OCI-LY3 (cell line): ENCODE measurements at regions not wholly inside any gene's neighbourhood (a gene's known extent, or its start where the extent isn't known, plus 50 kb on each side); places are given as distances from the start of the nearest gene placed in this dataset.

ENCODE experiments used
- H2AFZ ChIP-seq: fragments of 200-600, 300-600 bp; shearing (Covaris generic); 2 replicates; pipeline ENCODE4 v1.6.0; 2014; ENCODE audit warnings: antibody characterized with exemption, low read depth, low read length
- H3K27ac ChIP-seq: fragments of 200-600, 300-600 bp; sonication (generic); 2 replicates; pipeline ENCODE4 v1.5.1; 2014; ENCODE audit warnings: mild to moderate bottlenecking, low read length, moderate library complexity, mixed read lengths
- H3K27me3 ChIP-seq: fragments of 200-600, 300-600 bp; sonication (generic); 2 replicates; pipeline ENCODE4 v1.6.1; 2014; ENCODE audit warnings: low read depth, low read length, mixed read lengths
- H3K36me3 ChIP-seq: fragments of 200-600, 300-600 bp; sonication (generic); replicated peaks from 2 replicates; pipeline ENCODE3; 2014; ENCODE audit warnings: low read depth, low read length, mixed read lengths
- H3K4me1 ChIP-seq: fragments of 300-600, 200-600 bp; sonication (generic); 2 replicates; pipeline ENCODE4 v1.6.1; 2014; ENCODE audit warnings: low read length, mixed read lengths
- H3K4me2 ChIP-seq: fragments of 200-600, 300-600 bp; sonication (generic); 2 replicates; pipeline ENCODE4 v1.6.1; 2014; ENCODE audit warnings: low read length, mixed read lengths
- H3K4me3 ChIP-seq: fragments of 300-600, 200-600 bp; sonication (generic); 2 replicates; pipeline ENCODE4 v1.5.1; 2014; ENCODE audit warnings: antibody characterized with exemption, mild to moderate bottlenecking, low read length, moderate library complexity
- H3K79me2 ChIP-seq: fragments of 300-600, 200-600 bp; shearing (Covaris generic); 2 replicates; pipeline ENCODE4 v1.6.1; 2014; ENCODE audit warnings: mild to moderate bottlenecking, low read length, mixed read lengths
- H3K9ac ChIP-seq: fragments of 300-600, 200-600 bp; shearing (Covaris generic); 2 replicates; pipeline ENCODE4 v1.6.0; 2014; ENCODE audit warnings: mild to moderate bottlenecking, low read length, moderate library complexity
- H3K9me3 ChIP-seq: fragments of 200-600, 300-600 bp; shearing (Covaris generic); 2 replicates; pipeline ENCODE4 v1.6.1; 2014; ENCODE audit warnings: low read length, mixed read lengths; ENCODE audit not compliant: insufficient read depth
- H4K20me1 ChIP-seq: fragments of 200-600, 300-600 bp; sonication (generic); 2 replicates; pipeline ENCODE4 v1.6.1; 2016; ENCODE audit warnings: low read length, mixed read lengths; ENCODE audit not compliant: insufficient read depth
- EZH2phosphoT487 ChIP-seq: fragments of 200-600 bp; shearing (Covaris generic); IDR thresholded peaks from 2 replicates; pipeline ENCODE4 v1.6.1; 2018; ENCODE audit warnings: antibody characterized with exemption, mixed run types, low read depth
- TF ChIP-seq, protein P1 (sequence below): fragments of 200-600, 300-600 bp; sonication (generic); IDR thresholded peaks from 2 replicates; pipeline ENCODE4 v1.5.1; 2014; ENCODE audit warnings: antibody characterized with exemption, low read length, low read depth

GRCh38 chr18:27253571-27253970, 68.5 kb upstream of the CHST9 start:
- Histone ChIP-seq H3K9ac (no peak overlapping the region), H3K27ac (no peak overlapping the region), H3K27me3 (no peaks in the 10 kb centered on the region), H3K9me3 (no peaks in the 10 kb centered on the region), H3K4me2 (no peak overlapping the region), H3K4me3 (no peak overlapping the region), H4K20me1 (no peaks in the 10 kb centered on the region), H3K79me2 (no peaks in the 10 kb centered on the region), H3K36me3 (no peaks in the 10 kb centered on the region), H2AFZ (no peak overlapping the region), H3K4me1 (peaks cover 6% of the 10 kb centered on the region; the same call in 1 of the 2 replicates)
- TF ChIP-seq EZH2phosphoT487: no peak
- TF ChIP-seq, protein P1, sequence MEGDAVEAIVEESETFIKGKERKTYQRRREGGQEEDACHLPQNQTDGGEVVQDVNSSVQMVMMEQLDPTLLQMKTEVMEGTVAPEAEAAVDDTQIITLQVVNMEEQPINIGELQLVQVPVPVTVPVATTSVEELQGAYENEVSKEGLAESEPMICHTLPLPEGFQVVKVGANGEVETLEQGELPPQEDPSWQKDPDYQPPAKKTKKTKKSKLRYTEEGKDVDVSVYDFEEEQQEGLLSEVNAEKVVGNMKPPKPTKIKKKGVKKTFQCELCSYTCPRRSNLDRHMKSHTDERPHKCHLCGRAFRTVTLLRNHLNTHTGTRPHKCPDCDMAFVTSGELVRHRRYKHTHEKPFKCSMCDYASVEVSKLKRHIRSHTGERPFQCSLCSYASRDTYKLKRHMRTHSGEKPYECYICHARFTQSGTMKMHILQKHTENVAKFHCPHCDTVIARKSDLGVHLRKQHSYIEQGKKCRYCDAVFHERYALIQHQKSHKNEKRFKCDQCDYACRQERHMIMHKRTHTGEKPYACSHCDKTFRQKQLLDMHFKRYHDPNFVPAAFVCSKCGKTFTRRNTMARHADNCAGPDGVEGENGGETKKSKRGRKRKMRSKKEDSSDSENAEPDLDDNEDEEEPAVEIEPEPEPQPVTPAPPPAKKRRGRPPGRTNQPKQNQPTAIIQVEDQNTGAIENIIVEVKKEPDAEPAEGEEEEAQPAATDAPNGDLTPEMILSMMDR: no peak

DNA sequence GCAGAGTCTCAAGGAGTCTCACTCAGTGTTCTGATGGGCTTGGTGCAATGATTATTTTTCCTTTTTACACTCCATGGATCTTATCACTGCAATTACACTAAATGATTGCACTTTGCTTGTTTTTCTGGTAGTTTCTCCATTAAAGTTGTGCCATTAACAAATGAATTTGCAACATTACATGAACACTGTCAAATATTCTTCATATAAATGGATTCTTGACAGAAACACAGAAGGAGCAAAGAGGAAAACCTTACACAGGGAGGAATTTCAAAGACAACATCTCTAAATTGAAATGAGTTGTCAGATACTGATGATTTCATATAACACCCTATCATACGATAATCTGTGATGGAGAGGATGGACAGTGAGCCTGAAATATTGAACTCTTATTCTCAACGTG, 65.4 kb upstream of the CHST9 start:
- Histone ChIP-seq H2AFZ (no peak overlapping the region), H3K27me3 (no peaks in the 10 kb centered on the region), H3K27ac (no peak overlapping the region), H4K20me1 (no peaks in the 10 kb centered on the region), H3K9ac (no peak overlapping the region), H3K4me1 (no peaks in the 10 kb centered on the region), H3K9me3 (no peaks in the 10 kb centered on the region), H3K4me2 (no peak overlapping the region), H3K79me2 (no peaks in the 10 kb centered on the region), H3K36me3 (no peaks in the 10 kb centered on the region), H3K4me3 (no peak overlapping the region)
- TF ChIP-seq, protein P1: no peak
- TF ChIP-seq EZH2phosphoT487: no peak

DNA sequence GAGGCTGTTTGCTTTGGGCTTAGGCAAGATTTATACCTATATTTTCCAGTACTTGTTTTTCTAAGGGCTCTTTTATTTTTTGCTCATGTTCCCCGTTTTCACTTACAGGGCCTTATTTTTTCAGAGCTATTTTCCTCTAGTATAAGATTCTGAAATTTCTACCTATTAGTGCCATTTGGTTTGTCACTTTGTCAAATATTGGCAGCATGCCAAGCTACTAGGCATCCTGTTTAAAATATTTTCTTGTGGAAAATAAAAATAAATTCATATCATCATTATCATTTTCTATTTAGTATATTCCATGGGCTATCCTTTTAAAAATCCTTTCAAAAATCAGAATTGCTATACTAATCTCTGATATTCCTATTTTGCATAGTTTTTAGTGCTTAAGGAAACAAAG, 64.8 kb upstream of the CHST9 start:
- Histone ChIP-seq H3K27me3 (no peaks in the 10 kb centered on the region), H3K9me3 (no peaks in the 10 kb centered on the region), H3K79me2 (no peaks in the 10 kb centered on the region), H3K4me1 (no peaks in the 10 kb centered on the region), H3K4me3 (no peak overlapping the region), H4K20me1 (no peaks in the 10 kb centered on the region), H3K36me3 (no peaks in the 10 kb centered on the region), H2AFZ (no peak overlapping the region), H3K27ac (no peak overlapping the region), H3K9ac (no peak overlapping the region), H3K4me2 (no peak overlapping the region)
- no peak for TF ChIP-seq EZH2phosphoT487
- TF ChIP-seq, protein P1: no peak

- Histone ChIP-seq H3K27ac (no peak overlapping the region), H3K4me2 (no peak overlapping the region), H3K4me1 (no peaks in the 10 kb centered on the region), H3K36me3 (no peaks in the 10 kb centered on the region), H3K9me3 (no peaks in the 10 kb centered on the region), H3K4me3 (no peak overlapping the region), H3K9ac (no peak overlapping the region), H3K27me3 (no peaks in the 10 kb centered on the region), H2AFZ (no peak overlapping the region), H3K79me2 (no peaks in the 10 kb centered on the region), H4K20me1 (no peaks in the 10 kb centered on the region)
- TF ChIP-seq, protein P1: no peak
- no peak for TF ChIP-seq EZH2phosphoT487
These were observed 59.2 kb upstream of the CHST9 start for GRCh38 chr18:27244259-27244658.
